Stimulated activated CD8-positive, alpha-beta memory T cell treated with anti-CD3 and anti-CD28 coated beads, Interleukin-12 subunit alpha, Interleukin-12 subunit beta, amount 100 ng/mL, for 4 hours (primary cell): ENCODE measurements at regions not wholly inside any gene's neighbourhood (a gene's known extent, or its start where the extent isn't known, plus 50 kb on each side); places are given as distances from the start of the nearest gene placed in this dataset.
"Not testable (repeated sequence)": the region's sequence is repeated elsewhere in the genome, so short reads cannot be mapped to it uniquely, and the experiment has no call there.

ENCODE experiments used
- DNase-seq: peaks from one replicate; pipeline ENCODE4 v3.0.0-alpha.2; 2020; ENCODE audit warnings: low read depth

GRCh38 chr3:18734309-18734708, 309.2 kb upstream of the SATB1 start:
- DNase-seq, result no peak

DNA sequence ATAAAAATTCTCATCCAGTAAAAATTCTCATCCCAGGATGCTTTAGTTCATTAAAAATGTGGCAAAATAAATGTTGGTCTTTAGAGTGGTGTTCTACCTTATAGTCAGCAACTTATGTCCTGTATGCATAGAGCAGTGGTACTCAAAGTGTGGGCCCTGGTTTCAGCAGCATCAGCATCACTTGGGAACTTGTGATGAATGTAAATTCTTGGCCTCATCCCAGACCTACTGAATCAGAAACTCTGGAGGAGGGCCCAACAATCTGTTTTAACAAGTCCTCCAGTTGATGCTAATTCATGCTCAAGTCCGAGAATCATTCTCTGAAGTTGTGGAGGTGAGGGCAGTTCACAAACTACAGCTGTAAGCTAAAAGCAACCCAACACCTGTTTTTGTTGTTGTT, 307.3 kb upstream of the SATB1 start:
- no peak for DNase-seq

GRCh38 chr3:18730491-18730890, 305.4 kb upstream of the SATB1 start:
- no peak for DNase-seq

DNA sequence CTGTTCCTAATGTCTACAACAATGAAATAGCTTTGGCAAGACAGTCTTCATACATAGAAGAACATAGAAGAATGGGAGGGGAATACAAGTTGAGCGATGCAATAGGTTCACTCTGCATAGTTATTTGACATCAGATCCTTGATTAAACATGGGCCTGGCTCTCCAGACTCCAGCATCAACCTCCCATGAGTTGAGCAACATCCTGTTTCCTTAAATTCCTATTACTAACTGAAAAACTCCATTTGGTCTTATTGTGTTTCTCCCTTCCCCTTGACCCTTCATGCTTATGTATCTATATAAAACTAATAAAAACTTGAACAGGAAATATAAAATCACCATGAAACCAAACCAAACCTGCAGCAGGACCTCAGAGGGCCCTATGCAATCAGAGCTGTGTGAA, 304.5 kb upstream of the SATB1 start:
- no peak for DNase-seq

GRCh38 chr3:18725668-18726407, 300.7 kb upstream of the SATB1 start:
- DNase-seq, result no peak

- DNase-seq, result no peak
These were observed 299.3 kb upstream of the SATB1 start for GRCh38 chr3:18724456-18724855.

DNA sequence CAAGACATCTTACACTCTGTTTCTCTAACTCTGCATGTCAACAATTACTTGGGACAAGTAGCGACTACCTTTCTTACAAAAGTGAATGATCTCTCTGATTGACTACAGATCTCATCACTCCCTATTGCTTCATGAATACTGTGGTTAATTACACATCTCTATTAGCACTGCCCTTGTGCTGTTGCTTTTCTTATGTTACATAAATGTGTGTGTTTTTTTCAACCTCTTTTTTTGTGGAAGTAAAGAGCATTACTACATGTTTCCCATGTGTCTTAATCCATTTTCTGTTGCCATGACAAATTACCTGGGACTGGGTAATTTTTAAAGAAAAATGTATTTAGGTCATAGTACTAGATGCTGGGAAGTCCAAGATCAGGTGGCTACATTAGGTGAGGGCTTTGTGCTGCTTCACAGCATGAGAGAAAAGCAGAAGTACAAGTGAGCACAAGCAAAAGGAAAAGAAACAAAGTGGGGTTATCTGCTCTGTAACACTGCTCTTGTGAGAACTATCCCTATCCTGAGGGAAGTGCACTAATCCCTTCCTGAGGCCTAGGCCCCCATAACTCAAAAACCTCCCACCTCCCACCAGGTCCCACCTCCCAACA, 298.2 kb upstream of the SATB1 start:
- DNase-seq, result no peak

GRCh38 chr3:18720543-18720942, 295.4 kb upstream of the SATB1 start:
- DNase-seq, result no peak

DNA sequence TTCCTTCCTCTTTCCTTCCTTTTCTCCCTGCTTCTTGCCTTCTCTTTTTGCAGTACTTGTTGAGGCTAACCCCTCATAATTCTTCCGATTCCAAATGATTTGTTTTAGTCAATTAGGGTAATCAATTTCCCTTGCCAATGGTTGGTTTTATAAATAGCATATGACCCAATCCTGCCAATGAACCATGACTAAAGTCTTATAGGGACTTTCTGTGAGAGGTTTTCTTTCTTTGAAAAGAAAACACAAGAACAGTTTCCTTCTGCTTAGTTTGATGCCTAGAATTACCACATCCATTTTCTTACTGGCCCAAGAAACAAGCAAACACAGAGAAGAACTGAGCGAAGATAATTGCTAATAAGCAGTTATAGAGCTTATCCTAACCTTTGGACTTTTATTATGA, 292.5 kb upstream of the SATB1 start:
- no peak for DNase-seq

DNA sequence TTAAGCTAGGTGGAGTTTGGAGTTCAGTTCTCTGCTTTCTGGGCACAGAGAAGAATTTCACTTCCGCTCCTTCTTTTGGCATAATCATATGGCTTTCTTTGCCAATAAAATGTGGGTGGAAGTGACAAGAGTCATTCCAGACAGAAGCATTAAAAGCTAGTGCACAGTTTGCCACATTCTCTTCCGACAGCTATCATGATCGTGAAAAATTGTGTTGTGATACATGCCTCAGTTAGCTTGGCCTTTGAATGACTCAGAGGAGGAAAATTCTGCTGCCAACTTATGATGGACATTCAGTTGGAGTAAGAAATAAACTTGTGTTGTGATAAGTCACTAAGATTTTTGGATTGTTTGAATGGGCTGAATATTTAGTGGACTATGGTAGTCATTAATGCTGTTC, 291.7 kb upstream of the SATB1 start:
- DNase-seq, result no peak

DNA sequence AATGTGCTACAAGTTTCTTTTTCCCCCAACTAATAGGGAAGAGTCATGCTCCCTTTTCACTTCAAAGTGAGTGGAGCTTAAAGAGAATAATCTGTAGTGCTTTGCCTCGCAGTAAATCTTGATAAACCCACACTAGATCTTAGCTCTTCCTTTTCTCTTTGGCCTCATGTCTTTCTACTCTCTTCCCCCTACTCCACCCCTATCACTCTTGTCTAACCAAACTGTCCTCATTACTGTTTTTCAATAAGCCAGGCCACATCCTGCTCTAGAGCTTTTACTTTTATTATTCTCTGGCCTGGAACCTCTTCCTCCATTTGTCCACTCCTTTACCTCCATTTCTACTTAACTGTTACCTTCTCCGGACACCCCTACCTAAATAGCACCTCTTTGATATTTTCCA, 291.0 kb upstream of the SATB1 start:
- no peak for DNase-seq

DNA sequence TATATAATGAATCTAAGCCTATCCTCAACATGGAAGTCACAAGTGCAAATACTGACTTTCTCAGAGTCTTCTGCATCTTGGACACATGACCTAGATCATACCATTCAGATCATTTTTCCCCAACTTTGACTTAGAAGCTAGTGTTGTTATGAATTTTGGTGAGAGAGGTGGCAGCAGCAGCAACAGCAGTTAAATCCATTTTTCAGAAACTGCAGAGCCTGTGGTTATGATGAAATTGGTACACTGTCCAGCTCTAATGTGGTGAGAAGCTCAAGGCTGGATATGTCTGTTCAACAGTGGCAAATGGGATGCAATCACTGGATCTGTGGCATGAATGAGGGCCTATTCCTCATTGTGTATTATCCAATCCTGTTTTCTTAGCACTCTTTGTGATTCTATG, 290.1 kb upstream of the SATB1 start:
- no peak for DNase-seq

- no peak for DNase-seq
These were observed 288.4 kb upstream of the SATB1 start for GRCh38 chr3:18713577-18713951.

GRCh38 chr3:18712713-18713576, 287.8 kb upstream of the SATB1 start:
- no peak for DNase-seq

DNA sequence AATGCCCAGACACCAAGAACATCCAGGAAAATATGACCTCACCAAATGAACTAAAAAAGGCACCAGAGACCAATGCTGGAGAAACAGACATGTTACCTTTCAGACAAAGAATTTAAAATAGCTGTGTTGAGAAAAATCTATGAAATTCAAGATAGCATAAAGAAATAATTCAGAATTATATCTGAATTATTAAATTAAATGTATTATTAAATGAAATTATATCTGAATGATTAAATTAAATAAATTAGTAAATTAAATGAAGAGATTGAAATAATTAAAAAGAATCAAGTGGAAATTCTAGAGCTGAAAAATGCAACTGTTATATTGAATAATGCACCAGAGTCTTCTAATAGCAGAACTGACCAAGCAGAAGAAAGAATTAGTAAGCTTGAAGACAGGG, 279.2 kb upstream of the SATB1 start:
- no peak for DNase-seq

DNA sequence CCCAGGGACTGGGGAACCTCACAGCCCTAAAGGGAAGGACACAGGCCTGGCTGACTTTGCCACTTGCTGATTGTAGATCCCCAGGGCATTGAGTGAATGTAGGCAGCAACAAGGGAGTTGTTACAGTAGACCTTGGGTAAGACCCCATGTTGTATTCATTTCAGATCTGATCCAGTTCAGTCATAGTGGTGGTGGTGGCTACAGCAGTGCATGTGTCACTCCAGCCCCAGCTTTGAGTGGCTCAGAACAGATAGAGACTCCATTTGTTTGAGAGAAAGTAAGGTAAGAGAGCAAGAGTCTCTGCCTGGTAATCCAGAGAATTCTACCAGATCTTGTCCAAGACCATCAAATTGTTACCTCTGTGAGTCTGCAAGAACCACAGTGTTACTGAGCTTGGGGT, 278.7 kb upstream of the SATB1 start:
- DNase-seq, result no peak

GRCh38 chr3:18693588-18694329, 268.6 kb upstream of the SATB1 start:
- DNase-seq, result not testable (repeated sequence)

- no peak for DNase-seq
These were observed 262.1 kb upstream of the SATB1 start for GRCh38 chr3:18687286-18687685.

- DNase-seq, result no peak
These were observed 258.8 kb upstream of the SATB1 start for GRCh38 chr3:18683900-18684299.

DNA sequence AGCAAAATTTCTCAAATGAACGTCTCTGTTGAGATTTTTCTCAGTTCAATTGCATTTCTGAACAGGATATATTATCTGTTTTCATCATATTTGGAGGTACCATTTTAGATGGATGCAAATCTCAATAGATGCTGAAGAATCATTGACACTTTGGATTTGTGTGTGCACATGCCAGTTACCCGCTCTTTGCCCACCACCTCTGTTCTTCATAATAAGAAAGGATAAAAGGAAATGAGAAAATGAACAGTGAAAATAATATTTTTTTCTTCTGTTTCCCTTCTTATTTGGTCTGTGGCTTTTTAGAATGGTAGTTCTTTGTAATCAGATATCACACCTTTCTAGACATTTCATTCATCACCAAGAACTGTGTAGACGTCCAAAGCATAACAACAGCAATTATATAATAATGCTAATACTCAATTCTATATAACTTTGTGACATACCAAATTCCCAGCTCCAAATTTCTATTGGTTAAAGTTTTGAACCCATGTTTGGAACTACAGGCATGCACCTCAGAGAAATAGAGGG, 256.7 kb upstream of the SATB1 start:
- DNase-seq, result no peak

- DNase-seq, result no peak
These were observed 255.6 kb upstream of the SATB1 start for GRCh38 chr3:18680758-18681157.

GRCh38 chr3:18679238-18679637, 254.1 kb upstream of the SATB1 start:
- no peak for DNase-seq
